IMR-90 (cell line): ENCODE measurements at regions not wholly inside any gene's neighbourhood (a gene's known extent, or its start where the extent isn't known, plus 50 kb on each side); places are given as distances from the start of the nearest gene placed in this dataset.

Source experiments
- ATAC-seq: fragments of 200-7000 bp; cut with Tn5 transposase; 2 replicates; pipeline ENCODE4 v1.9.1; 2020; ENCODE audit warnings: low read depth, mild to moderate bottlenecking, moderate library complexity
- BruUV-seq: library from RNA; stranded (reverse); fragments of 400-500 nt; replicated peaks from 2 replicates; lab custom pipeline; 2021; lab: Mats Ljungman, UMichigan
- CTCF ChIA-PET: fragments of 300-600 bp; formaldehyde crosslinking; extraction: SDS; loops from one replicate; lab custom pipeline; 2021; ENCODE audit warnings: antibody characterized with exemption; lab: Yijun Ruan, JAX
- POLR2A ChIA-PET: fragments of 300-600 bp; sonication (Branson Sonifier 250); formaldehyde crosslinking; loops from one replicate; lab custom pipeline; 2022; ENCODE audit warnings: antibody characterized with exemption; ENCODE audit not compliant: unreplicated experiment; lab: Charles Lee
- DNase-seq: peaks from one replicate; pipeline ENCODE4 v3.0.0; 2013
- H2AFZ ChIP-seq: replicated peaks from 2 replicates; pipeline ENCODE3; 2013; ENCODE audit warnings: low read length, mild to moderate bottlenecking; ENCODE audit not compliant: poor library complexity
- H2AK5ac ChIP-seq: 2 replicates; pipeline ENCODE4 v1.6.1; 2013; ENCODE audit warnings: low read depth, low read length, inconsistent platforms
- H2AK9ac ChIP-seq: replicated peaks from 2 replicates; pipeline ENCODE3; 2013; ENCODE audit warnings: mild to moderate bottlenecking, low read depth, low read length, moderate library complexity; ENCODE audit not compliant: poor library complexity
- H2BK120ac ChIP-seq: 2 replicates; pipeline ENCODE4 v1.6.1; 2013; ENCODE audit warnings: low read depth, low read length, inconsistent platforms
- H2BK15ac ChIP-seq: 3 replicates; pipeline ENCODE4 v1.6.1; 2013; ENCODE audit warnings: low read depth, low read length, inconsistent platforms
- H2BK20ac ChIP-seq: 2 replicates; pipeline ENCODE4 v1.6.1; 2013; ENCODE audit warnings: low read depth, mild to moderate bottlenecking, inconsistent platforms, low read length, moderate library complexity
- H2BK5ac ChIP-seq: 2 replicates; pipeline ENCODE4 v1.6.1; 2013; ENCODE audit warnings: mild to moderate bottlenecking, low read depth, low read length, inconsistent platforms; ENCODE audit not compliant: poor library complexity, severe bottlenecking
- H3K14ac ChIP-seq: replicated peaks from 2 replicates; pipeline ENCODE4 v1.6.1; 2013; ENCODE audit warnings: low read depth, low read length, inconsistent platforms
- H3K18ac ChIP-seq: 2 replicates; pipeline ENCODE4 v1.6.1; 2013; ENCODE audit warnings: low read depth, low read length, control low read depth
- H3K23ac ChIP-seq: 2 replicates; pipeline ENCODE4 v1.6.1; 2013; ENCODE audit warnings: low read depth, low read length, inconsistent platforms
- H3K27ac ChIP-seq: 2 replicates; pipeline ENCODE4 v1.5.1; 2013; ENCODE audit warnings: mild to moderate bottlenecking, control low read depth, low read length; ENCODE audit not compliant: insufficient read depth
- H3K27me3 ChIP-seq: 2 replicates; pipeline ENCODE4 v1.6.1; 2013; ENCODE audit warnings: low read length; ENCODE audit not compliant: control insufficient read depth, insufficient read depth
- H3K36me3 ChIP-seq: 2 replicates; pipeline ENCODE4 v1.6.1; 2013; ENCODE audit warnings: low read length, mixed read lengths; ENCODE audit not compliant: control insufficient read depth, insufficient read depth
- H3K4ac ChIP-seq: 2 replicates; pipeline ENCODE4 v1.6.1; 2013; ENCODE audit warnings: low read depth, low read length, inconsistent platforms
- H3K4me1 ChIP-seq: 2 replicates; pipeline ENCODE4 v1.6.1; 2013; ENCODE audit warnings: low read length, mixed read lengths; ENCODE audit not compliant: control insufficient read depth, insufficient read depth
- H3K4me2 ChIP-seq: 2 replicates; pipeline ENCODE4 v1.6.1; 2013; ENCODE audit warnings: low read depth, mild to moderate bottlenecking, control low read depth, low read length, moderate library complexity
- H3K4me3 ChIP-seq: 2 replicates; pipeline ENCODE4 v1.5.1; 2013; ENCODE audit warnings: low read depth, mild to moderate bottlenecking, control low read depth, low read length, moderate library complexity; ENCODE audit not compliant: insufficient read depth
- H3K56ac ChIP-seq: 2 replicates; pipeline ENCODE4 v1.6.1; 2013; ENCODE audit warnings: low read length, inconsistent platforms; ENCODE audit not compliant: insufficient read depth; ENCODE audit errors: extremely low read depth
- H3K79me1 ChIP-seq, 2 experiments: 2 replicates each; pipeline ENCODE4 v1.6.1; 2013; ENCODE audit warnings: low read length in 2 of 2, inconsistent platforms in 1 of 2, low read depth in 1 of 2
- H3K9ac ChIP-seq: 2 replicates; pipeline ENCODE4 v1.6.1; 2013; ENCODE audit warnings: low read depth, low read length, control low read depth
- H3K9me1 ChIP-seq: 2 replicates; pipeline ENCODE4 v1.6.1; 2013; ENCODE audit warnings: low read length, inconsistent platforms; ENCODE audit not compliant: insufficient read depth
- H3K9me3 ChIP-seq: 2 replicates; pipeline ENCODE4 v1.6.1; 2013; ENCODE audit warnings: low read length; ENCODE audit not compliant: control insufficient read depth, insufficient read depth
- H4K20me1 ChIP-seq: 2 replicates; pipeline ENCODE4 v1.6.1; 2013; ENCODE audit warnings: low read length, inconsistent platforms; ENCODE audit not compliant: insufficient read depth
- H4K5ac ChIP-seq: 2 replicates; pipeline ENCODE4 v1.6.1; 2013; ENCODE audit warnings: mild to moderate bottlenecking, low read depth, low read length, control low read depth
- H4K8ac ChIP-seq, 2 experiments: 2 replicates each; pipeline ENCODE4 v1.6.1; 2013; ENCODE audit warnings: low read depth in 2 of 2, low read length in 2 of 2, control low read depth in 1 of 2, inconsistent platforms in 1 of 2
- H4K91ac ChIP-seq: 2 replicates; pipeline ENCODE4 v1.6.1; 2013; ENCODE audit warnings: low read depth, low read length, inconsistent platforms; ENCODE audit not compliant: insufficient read depth
- CHD1 ChIP-seq: IDR thresholded peaks from 2 replicates; pipeline ENCODE4 v1.6.1; 2012; ENCODE audit warnings: low read depth, low read length, improper control_type of control experiment
- RAD21 ChIP-seq: IDR thresholded peaks from 2 replicates; pipeline ENCODE4 v1.6.1; 2012; ENCODE audit warnings: low read length, improper control_type of control experiment
- WGBS, 2 experiments: methylation state at CpG; one replicate each; pipeline versions ENCODE4 v1.1.5 to v1.1.7; 2013; ENCODE audit warnings: missing lambda C conversion rate in 2 of 2; ENCODE audit not compliant: insufficient read length in 1 of 2; ENCODE audit errors: extremely low coverage in 2 of 2; 5-methylcytosine and 5-hydroxymethylcytosine counted together
- dilution Hi-C: fragments of 300-500 bp; cut with HindIII; formaldehyde crosslinking; loops from one replicate; pipeline ENCODE4 v1.14.3; 2018; ENCODE audit warnings: low sequenced_read_pairs; ENCODE audit not compliant: unreplicated experiment
- in situ Hi-C: fragments of 300-500 bp; cut with MboI; formaldehyde crosslinking; loops from 3 replicates; pipeline ENCODE4 v1.14.3; 2019; ENCODE audit warnings: low sequenced_read_pairs, inconsistent platforms, mixed read lengths
- intact Hi-C: fragments of 100-400 bp; cut with micrococcal nuclease; formaldehyde crosslinking; loops from 2 replicates; pipeline ENCODE4 v1.10.0; 2022

DNA sequence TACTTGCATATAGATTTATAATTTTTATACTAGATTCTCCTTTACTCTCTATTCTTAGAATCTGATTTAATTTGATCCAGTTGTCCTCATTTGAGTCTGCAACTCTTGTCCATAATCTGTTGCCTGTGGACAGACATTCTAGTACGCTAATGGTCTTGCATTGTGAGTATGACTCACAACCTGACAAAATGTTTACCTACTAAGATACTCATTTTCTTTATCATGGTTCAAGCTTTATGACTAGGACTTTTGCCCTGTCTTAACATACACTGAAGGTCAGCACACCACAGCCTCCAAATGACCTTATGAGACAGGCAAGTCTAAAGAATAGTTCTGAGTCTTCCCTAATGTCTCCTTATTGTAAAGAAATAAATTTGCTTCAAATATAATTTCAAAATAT lies 142.3 kb upstream of the CDH7 start:
- H3K4me2 ChIP-seq, result no peak overlapping the region
- ChIA-PET CTCF (no interaction called here), POLR2A (no interaction called here)
- no peak overlapping the region for H3K4ac ChIP-seq
- no peak overlapping the region for H3K56ac ChIP-seq
- H4K8ac ChIP-seq, result no peak overlapping the region
- TF ChIP-seq CHD1 (no peak), RAD21 (no peak)
- no peak for ATAC-seq
- no peak overlapping the region for H4K91ac ChIP-seq
- H3K23ac ChIP-seq, result no peak overlapping the region
- no peak overlapping the region for H4K5ac ChIP-seq
- DNase-seq, result no peak
- H3K9ac ChIP-seq, result no peak overlapping the region
- no TSS peak for BruUV-seq
- H3K27me3 ChIP-seq, result no peaks in the 10 kb centered on the region
- H2AK5ac ChIP-seq, result no peak overlapping the region
- in situ Hi-C loops, result no loop called here
- WGBS, 2 experiments, result no CpG with 5 or more reads among the region's 1 CpG
- no peak overlapping the region for H3K27ac ChIP-seq
- H2BK5ac ChIP-seq, result no peak overlapping the region
- H2BK120ac ChIP-seq, result no peak overlapping the region
- H2BK15ac ChIP-seq, result no peak overlapping the region
- H3K18ac ChIP-seq, result no peak overlapping the region
- no peaks in the 10 kb centered on the region for H3K79me1 ChIP-seq
- H2AK9ac ChIP-seq, result no peak overlapping the region
- dilution Hi-C loops, result no loop called here
- no peak overlapping the region for H2BK20ac ChIP-seq
- H3K36me3 ChIP-seq, result no peaks in the 10 kb centered on the region
- intact Hi-C loops, result no loop called here
- no peaks in the 10 kb centered on the region for H4K20me1 ChIP-seq
- H3K4me1 ChIP-seq, result no peaks in the 10 kb centered on the region
- H2AFZ ChIP-seq, result no peak overlapping the region
- no peak overlapping the region for H3K4me3 ChIP-seq
- H3K9me1 ChIP-seq, result no peaks in the 10 kb centered on the region
- H3K9me3 ChIP-seq, result peaks cover 4% of the 10 kb centered on the region
- H3K14ac ChIP-seq, result no peak overlapping the region
